HG03108 (cell line): ENCODE measurements at regions not wholly inside any gene's neighbourhood (a gene's known extent, or its start where the extent isn't known, plus 50 kb on each side); places are given as distances from the start of the nearest gene placed in this dataset.
"Not testable (repeated sequence)": the region's sequence is repeated elsewhere in the genome, so short reads cannot be mapped to it uniquely, and the experiment has no call there.

Source experiments
- ATAC-seq: cut with Tn5 transposase; IDR thresholded peaks from one replicate; pipeline ENCODE4 v1.9.1; 2021; ENCODE audit warnings: moderate library complexity; ENCODE audit not compliant: unreplicated experiment

DNA sequence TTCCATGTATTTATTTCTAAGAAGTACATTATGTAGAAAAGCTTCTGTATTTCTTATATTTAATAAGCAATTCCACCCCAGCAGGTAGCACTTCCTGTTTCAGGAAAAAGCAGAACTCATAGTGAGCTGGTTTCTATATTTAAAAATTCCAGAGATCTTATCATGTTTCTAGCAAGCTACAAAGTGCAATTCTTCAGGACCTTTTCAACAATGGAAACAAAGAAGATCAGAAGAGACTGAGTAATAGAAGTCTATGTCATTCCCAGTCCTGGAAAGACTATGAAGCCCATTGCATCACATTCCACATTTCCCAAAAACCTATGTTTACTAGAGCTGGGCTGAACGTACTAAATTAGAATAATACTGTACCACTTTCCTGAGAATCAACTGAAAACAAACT is 302.6 kb upstream of the NRSN1 start:
- no peak for ATAC-seq

DNA sequence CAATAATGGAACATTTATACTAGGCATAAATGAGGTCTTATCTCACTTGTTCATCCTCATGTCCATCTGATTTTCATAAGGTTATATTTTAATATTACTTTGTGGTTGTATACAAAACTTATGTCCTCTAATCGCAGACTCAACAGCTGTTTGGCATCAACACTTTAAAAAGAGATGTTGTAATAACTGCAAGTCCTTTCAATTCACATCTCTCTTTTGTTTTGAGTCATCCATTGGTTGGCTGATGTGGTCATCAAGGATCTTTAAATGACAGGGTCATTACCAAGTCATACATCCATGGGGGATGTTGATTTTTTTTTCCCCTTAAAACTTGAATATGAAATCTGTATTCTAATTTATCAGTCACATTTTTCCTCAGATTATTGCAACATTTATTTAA is 299.4 kb upstream of the NRSN1 start:
- no peak for ATAC-seq

DNA sequence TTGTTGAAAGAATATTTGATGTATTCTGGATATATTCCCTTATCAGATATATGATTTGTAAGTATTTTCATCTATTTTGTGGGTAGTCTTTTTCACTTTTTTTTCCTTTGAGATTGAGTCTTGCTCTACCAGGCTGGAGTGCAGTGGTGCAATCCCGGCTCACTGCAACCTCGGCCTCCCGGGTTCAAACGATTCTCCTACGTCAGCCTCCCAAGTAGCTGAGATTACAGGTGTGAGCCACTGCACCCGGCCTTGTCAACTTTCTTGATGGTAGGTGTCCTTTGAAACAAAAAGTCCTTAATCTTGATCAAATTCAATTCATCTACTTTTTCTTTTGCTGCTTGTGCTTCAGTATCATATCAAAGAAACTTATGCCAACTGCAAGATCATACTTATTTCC is 297.2 kb upstream of the NRSN1 start:
- no peak for ATAC-seq

DNA sequence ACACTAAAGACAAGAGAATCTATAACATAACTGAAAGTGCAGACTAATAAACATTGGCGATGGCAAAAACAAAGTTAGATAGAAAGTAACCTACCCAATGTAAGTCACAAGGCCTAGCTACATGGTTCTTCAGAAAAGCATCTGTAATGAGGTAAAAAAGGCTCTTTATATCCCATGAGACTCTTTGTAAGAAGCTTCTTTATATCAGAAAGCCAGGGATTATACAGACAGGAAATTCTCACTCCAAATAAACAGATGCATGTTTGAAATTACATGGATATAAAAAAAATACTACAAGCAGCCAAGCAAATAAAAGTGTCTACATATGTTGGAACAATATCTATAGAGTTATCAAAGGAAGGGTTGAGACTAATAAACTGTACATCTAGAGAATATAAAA is 284.9 kb upstream of the NRSN1 start:
- no peak for ATAC-seq

- no peak for ATAC-seq
Measured at GRCh38 chr6:23842760-23843159, 283.3 kb upstream of the NRSN1 start.

GRCh38 chr6:23851522-23851921 is 274.5 kb upstream of the NRSN1 start:
- no peak for ATAC-seq

DNA sequence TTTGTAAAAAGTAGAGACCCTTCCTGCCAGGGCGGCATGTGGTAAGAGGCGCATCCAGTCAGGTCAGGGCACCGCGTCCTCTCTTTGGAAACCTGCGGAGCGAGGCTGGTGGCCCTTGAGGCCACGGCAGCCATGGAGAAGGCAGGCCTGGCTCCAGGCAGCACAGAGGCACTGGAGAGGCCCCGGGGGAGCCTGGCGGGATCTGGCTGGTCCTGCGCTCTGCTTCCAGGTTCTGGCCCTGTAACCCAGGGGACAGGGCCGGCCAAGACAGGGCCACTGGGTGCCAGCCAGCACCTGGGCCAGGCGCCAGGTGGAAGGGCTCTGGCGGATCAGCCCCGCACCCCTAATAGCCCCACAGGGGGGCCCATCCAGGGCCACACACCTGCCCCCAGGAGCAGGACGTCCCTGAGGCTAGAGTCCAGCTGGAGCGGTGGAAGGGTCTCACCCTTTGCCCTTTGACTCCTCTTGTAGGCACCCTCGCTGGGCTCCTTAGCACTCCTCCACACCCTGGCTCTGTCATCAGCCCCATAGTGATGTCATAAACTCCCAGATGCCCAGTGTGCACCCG is 272.4 kb upstream of the NRSN1 start:
- not testable (repeated sequence) for ATAC-seq

DNA sequence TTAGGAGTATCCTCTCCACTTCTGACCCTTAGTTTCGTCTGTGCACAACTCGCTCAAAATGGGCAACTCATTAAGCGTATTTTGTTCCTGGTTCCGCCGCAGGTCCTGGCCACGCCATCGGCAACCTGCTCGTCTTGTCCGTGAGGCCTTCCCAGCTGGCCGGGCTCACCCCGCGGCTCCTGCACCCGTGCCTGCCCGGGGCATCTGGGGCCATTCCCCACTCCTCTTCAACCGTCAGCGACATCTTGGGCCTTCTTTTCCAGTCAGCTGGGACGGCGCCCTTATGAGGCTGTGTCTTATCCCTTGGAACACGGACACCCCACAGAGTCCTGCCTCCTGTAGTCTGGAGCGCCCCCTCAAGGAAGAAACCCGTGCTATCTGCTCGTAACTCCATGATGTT is 271.9 kb upstream of the NRSN1 start:
- not testable (repeated sequence) for ATAC-seq

- no peak for ATAC-seq
Measured at GRCh38 chr6:23855497-23856116, 270.4 kb upstream of the NRSN1 start.

DNA sequence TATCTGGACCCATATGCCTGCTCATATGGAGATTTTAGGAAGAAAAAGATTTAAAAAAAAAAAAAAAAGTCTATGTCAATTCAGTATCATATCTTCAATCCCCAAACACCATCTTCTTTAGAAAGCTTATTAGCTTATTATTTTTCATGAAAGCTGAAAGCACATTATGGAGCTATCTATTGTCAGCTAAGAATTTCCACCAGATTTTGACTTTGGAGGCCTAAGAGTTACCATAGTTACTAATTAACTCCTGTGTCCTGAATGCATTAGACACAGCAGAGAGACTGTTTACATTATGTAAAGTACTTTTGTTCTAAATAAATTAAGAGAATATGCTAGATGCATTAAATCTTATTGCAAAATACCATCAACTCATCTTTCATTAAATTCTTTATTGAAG is 255.5 kb upstream of the NRSN1 start:
- ATAC-seq = no peak

GRCh38 chr6:23873161-23873560 is 252.9 kb upstream of the NRSN1 start:
- no peak for ATAC-seq

DNA sequence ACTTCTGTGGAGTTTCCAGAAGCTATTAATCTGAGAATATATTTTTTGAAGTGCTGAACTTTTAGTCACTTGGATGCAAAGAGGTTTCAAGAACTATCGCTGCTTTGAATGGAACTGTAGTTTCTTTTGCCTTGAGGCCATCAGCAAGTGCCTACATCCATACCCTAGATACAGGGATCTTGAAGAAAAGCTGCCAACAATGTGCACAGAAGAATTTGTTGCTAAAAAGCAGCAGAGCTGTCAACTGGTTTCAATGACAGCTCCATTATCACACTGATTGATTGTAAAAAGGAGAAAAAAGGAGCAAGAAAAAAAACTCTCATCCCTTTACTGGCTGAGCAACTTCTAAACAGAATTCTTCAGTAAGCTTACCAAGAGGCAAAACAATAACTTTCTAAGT is 251.0 kb upstream of the NRSN1 start:
- ATAC-seq = no peak

GRCh38 chr6:23879816-23880215 is 246.2 kb upstream of the NRSN1 start:
- ATAC-seq = no peak

- ATAC-seq = no peak
Measured at GRCh38 chr6:23890543-23891227, 235.3 kb upstream of the NRSN1 start.

DNA sequence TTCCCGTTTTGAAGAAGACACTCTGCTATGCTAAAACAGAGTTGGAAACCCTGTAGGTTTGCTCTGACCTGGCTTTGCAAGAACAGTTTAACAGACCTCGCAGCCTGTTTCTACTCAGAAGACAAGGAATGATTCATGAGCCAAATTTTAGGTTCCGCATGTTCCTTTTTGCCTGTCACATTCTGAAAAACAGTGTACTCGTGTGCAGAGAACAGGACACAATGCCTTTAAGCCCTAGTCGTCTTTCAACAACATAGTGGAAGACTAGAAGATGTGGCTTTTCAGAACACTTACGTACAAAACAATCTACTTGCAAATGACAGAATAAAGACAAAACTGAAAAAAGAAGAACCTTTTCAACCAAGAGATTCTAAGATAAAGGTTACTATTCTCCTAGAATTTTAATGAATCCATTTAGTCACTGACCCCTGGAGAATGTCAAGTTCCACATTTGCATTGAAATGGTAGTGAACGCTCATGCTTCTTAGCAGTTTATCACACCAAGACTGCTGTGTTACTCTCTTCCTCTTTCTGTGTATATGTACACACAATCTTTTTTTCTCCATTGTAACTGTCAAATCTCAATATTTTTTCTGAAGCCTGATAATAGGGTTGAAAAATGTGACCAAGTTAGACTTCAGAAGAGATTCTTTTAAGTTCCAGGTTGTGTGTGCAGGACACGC is 220.7 kb upstream of the NRSN1 start:
- no peak for ATAC-seq

- no peak for ATAC-seq
Measured at GRCh38 chr6:23910420-23910819, 215.6 kb upstream of the NRSN1 start.

DNA sequence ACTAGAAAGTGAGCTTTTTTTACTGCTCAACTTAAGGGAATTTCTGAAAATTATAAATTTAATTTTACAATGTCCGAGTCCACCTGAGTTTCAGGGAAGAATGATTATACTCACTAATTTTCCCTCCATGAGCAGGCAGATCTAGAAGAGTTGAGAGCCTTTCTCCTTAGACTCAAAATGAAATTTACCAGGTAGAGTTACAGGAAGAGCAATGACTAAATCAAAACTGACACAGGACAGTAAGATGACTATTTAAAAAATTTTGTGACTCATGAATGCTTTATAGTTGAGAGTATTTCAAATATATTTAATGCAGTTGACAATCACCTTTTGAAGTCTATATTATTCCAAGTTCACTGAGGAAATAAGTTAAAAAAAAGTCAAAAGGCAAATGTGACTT is 198.1 kb upstream of the NRSN1 start:
- no peak for ATAC-seq

GRCh38 chr6:23929201-23929600 is 196.8 kb upstream of the NRSN1 start:
- ATAC-seq = no peak

DNA sequence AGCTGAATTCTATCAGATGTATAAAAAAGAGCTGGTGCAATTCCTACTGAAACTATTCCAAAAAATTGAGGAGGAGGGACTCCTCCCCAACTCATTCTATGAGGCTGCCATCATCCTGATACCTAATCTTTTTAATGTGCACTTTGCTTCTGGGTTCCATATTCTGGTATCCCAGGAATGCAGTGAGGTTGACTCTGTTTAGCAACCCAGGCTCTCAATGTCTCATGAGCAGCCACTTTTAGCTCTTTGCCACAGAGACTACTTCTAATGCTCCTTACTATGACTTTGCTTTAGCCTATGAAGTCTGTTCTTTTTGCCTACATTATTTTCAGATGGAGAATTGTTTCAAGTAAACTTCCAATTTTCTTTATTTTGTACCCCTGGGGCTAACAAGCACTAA is 185.5 kb upstream of the NRSN1 start:
- no peak for ATAC-seq

DNA sequence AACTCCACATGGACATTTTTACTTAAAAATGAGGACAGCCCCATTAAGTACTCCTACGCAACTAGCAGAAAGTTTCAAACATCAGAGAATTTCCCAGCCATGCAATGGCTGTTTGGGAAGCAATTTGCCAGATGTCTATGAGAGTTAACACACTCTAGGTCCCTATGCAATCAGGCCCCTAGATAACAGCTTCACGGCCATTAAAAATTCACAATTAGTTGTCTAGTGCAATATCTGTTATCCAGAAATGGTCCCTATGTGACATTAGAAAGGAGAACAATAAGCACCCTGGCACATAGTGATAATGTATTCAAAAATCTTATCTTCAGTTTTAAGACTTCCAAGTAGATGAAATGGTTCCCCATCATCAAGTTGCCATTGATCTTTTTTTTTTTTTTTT is 174.3 kb upstream of the NRSN1 start:
- ATAC-seq = no peak

- ATAC-seq = no peak
Measured at GRCh38 chr6:23952245-23952644, 173.8 kb upstream of the NRSN1 start.

DNA sequence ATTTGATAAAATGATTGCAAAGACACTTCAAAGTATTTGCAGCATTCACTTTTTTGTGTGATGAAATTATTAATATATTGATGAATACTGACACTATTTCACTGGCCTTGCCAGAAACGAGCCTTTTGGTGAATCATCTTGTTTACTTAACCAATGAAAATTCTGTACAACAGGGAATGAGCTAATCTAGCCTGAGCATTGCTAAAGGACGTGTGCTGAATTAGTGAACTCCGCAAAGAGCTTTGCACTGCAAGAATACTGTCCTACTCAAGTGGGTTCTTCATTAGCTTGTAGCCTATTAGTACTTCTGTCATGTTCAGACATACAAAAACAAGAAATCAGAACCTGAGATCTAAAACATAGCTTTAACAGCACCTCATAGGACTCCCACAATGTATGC is 172.0 kb upstream of the NRSN1 start:
- no peak for ATAC-seq
